ENCODE measurements at regions not wholly inside any gene's neighbourhood (a gene's known extent, or its start where the extent isn't known, plus 50 kb on each side); places are given as distances from the start of the nearest gene placed in this dataset.

DNA sequence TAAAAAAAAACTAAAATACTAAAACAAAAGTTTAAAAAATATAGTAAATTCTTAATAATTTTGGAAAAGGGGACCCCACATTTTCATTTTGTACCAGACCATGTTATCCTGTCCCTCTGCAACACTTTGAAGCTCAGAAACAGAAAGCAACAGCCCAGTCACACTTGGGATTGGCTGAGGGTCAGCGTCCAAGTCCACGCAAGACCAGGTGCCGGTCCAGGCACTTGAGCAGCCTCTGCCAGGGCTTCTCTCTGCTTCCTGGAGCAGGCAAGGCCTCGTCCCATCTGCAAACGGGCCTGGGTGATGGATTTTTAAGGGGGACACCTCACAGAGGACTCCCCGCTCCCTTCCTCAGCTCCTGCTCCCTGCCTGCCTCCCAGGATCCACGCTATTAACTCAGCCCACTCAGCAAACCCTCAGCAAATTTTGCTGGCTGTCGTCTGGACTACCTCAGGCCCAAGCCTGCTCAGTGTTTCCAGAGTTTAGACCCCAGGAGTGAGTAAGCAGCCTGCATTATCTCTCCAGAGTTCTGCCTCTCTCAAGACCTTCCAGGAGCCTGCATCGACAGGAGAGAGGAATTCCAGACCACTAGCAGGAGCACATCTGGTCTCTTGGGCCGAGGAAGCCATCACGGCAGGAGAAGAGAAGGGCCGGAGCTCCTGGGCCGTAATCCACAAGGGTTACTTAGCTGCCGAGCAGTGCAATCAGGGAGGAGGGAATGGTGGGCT, 67.4 kb upstream of the CALM2 start:
- Histone ChIP-seq H4K20me1 (replicated peaks; ENCODE audit: control insufficient read depth, insufficient read depth, low read length) (no peaks in the 10 kb centered on the region), H3K4me2 (ENCODE audit: insufficient read depth, low read length) (no peak overlapping the region), H3K9me1 (ENCODE audit: control insufficient read depth, insufficient read depth, low read length) (no peaks in the 10 kb centered on the region), H3K9ac (ENCODE audit: insufficient read depth in 1 of 2, low read depth in 2 of 2, low read length in 2 of 2) (peak overlapping the region in 1 of 2 experiments; percentile 76; a peak in 2 of 4 replicates), H3K27ac (ENCODE audit: extremely low read depth, low read depth, low read length) (no peak overlapping the region), H3K27me3 (ENCODE audit: control insufficient read depth in 2 of 2, insufficient read depth in 2 of 2, low read length in 2 of 2) (no peaks in the 10 kb centered on the region), H3K4me3 (no peak overlapping the region), H3K4me1 (replicated peaks in 1 of 2; ENCODE audit: control insufficient read depth in 2 of 2, insufficient read depth in 2 of 2, low read length in 2 of 2) (peaks cover 12 to 13% of the 10 kb centered on the region in 2 experiments; a peak in 4 of 5 replicates), H3K9me3 (replicated peaks; ENCODE audit: control insufficient read depth, insufficient read depth, low read depth, low read length) (no peaks in the 10 kb centered on the region), H3K36me3 (ENCODE audit: control insufficient read depth, insufficient read depth, low read length) (no peaks in the 10 kb centered on the region), H2AFZ (ENCODE audit: low read depth, low read length) (peak overlapping the region; percentile 14; the same call in 1 of the 2 replicates), H3K79me2 (ENCODE audit: control insufficient read depth, insufficient read depth, low read length) (no peaks in the 10 kb centered on the region)
- ATAC-seq, result peak; percentile 20; the same call in 1 of the 3 replicates
- WGBS (ENCODE audit: insufficient coverage, low coverage, missing lambda C conversion rate), result 44% methylated on average over 12 of the region's 14 CpGs
- POLR2A ChIA-PET, result no interaction called here
- no peak for DNase-seq (ENCODE audit: extremely low read depth in 1 of 4, low spot score in 3 of 4)
- BruUV-seq (replicated peaks), result no TSS peak
- no peak for FAIRE-seq
- TF ChIP-seq, protein P1, sequence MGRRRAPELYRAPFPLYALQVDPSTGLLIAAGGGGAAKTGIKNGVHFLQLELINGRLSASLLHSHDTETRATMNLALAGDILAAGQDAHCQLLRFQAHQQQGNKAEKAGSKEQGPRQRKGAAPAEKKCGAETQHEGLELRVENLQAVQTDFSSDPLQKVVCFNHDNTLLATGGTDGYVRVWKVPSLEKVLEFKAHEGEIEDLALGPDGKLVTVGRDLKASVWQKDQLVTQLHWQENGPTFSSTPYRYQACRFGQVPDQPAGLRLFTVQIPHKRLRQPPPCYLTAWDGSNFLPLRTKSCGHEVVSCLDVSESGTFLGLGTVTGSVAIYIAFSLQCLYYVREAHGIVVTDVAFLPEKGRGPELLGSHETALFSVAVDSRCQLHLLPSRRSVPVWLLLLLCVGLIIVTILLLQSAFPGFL (CRISPR knock-in tag; IDR thresholded peaks at IDR 0.05), result 0 out of 2 replicates have a peak, but pooled peaks have one; percentile 31
- no peak for TF ChIP-seq ZNF408 (CRISPR knock-in tag; IDR thresholded peaks at IDR 0.05; ENCODE audit: low read depth)
- CTCF ChIA-PET (ENCODE audit: low intra/inter-chr PET ratio), result no interaction called here
- in situ Hi-C loops (cut with MboI) (no loop called here), intact Hi-C loops (cut with micrococcal nuclease) (no loop called here)

DNA sequence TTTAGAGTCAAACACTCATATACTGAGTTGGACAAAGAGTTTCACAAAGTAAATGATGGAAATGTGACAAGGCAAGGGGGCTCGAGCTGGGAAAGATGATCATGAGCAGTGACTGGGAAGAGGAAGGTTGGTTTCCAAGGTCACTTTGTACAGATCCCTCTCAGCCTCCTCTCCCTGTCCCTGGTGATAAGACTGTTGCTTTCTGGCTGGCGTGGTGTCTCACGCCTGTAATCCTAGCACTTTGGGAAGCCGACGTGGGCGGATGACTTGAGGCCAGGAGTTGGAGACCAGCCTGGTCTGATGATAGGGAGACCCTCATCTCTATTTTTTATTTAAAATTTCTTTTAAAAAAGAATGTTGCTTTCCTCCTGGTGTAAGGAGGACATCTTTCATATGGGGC, 65.4 kb upstream of the CALM2 start:
- CTCF ChIA-PET (ENCODE audit: low intra/inter-chr PET ratio), result interaction anchor here (0.6 kb wide), 1 partner anchor 145 kb away, joined by 3 read pairs; no protein-coding TSS in a partner anchor
- POLR2A ChIA-PET, result no interaction called here
- Histone ChIP-seq H3K9ac (ENCODE audit: insufficient read depth in 1 of 2, low read depth in 2 of 2, low read length in 2 of 2) (no peak overlapping the region), H2AFZ (ENCODE audit: low read depth, low read length) (peak overlapping the region; percentile 66), H3K4me2 (ENCODE audit: insufficient read depth, low read length) (peak overlapping the region; percentile 22; the same call in 1 of the 2 replicates), H3K36me3 (ENCODE audit: control insufficient read depth, insufficient read depth, low read length) (no peaks in the 10 kb centered on the region), H3K4me3 (no peak overlapping the region), H4K20me1 (replicated peaks; ENCODE audit: control insufficient read depth, insufficient read depth, low read length) (no peaks in the 10 kb centered on the region), H3K4me1 (replicated peaks in 1 of 2; ENCODE audit: control insufficient read depth in 2 of 2, insufficient read depth in 2 of 2, low read length in 2 of 2) (peaks cover 19 to 32% of the 10 kb centered on the region in 2 experiments), H3K9me3 (replicated peaks; ENCODE audit: control insufficient read depth, insufficient read depth, low read depth, low read length) (no peaks in the 10 kb centered on the region), H3K27me3 (ENCODE audit: control insufficient read depth in 2 of 2, insufficient read depth in 2 of 2, low read length in 2 of 2) (no peaks in the 10 kb centered on the region), H3K27ac (ENCODE audit: extremely low read depth, low read depth, low read length) (no peak overlapping the region), H3K79me2 (ENCODE audit: control insufficient read depth, insufficient read depth, low read length) (no peaks in the 10 kb centered on the region), H3K9me1 (ENCODE audit: control insufficient read depth, insufficient read depth, low read length) (no peaks in the 10 kb centered on the region)
- ATAC-seq (peak; percentile 38; the same call in 1 of the 3 replicates), FAIRE-seq (peak; percentile 91), DNase-seq (ENCODE audit: extremely low read depth in 1 of 4, low spot score in 3 of 4) (peak; percentile 31 to 74 (median 34))
- intact Hi-C loops (cut with micrococcal nuclease), result no loop called here
- in situ Hi-C loops (cut with MboI), result no loop called here
- WGBS (ENCODE audit: insufficient coverage, low coverage, missing lambda C conversion rate), result 12% methylated on average over 6 of the region's 6 CpGs
- no TSS peak for BruUV-seq (replicated peaks)
- TF ChIP-seq RCOR1 (IDR thresholded peaks at IDR 0.05; ENCODE audit: borderline replicate concordance in 1 of 2, low read depth in 2 of 2, low read length in 2 of 2) (peak in 1 of 2 experiments; percentile 41; a peak in 1 of 4 replicates), CREM (IDR thresholded peaks at IDR 0.05; ENCODE audit: low read depth) (no peak), NR4A1 (CRISPR knock-in tag; IDR thresholded peaks at IDR 0.05) (no peak), NR4A1 (tag; IDR thresholded peaks at IDR 0.05) (no peak), JUND (IDR thresholded peaks at IDR 0.05; ENCODE audit: borderline replicate concordance, low read depth, low read length) (0 out of 2 replicates have a peak, but pooled peaks have one; percentile 14), JUND (tag; IDR thresholded peaks at IDR 0.05; ENCODE audit: borderline replicate concordance, low read depth, low read length) (no peak; the same call in 2 of the 3 replicates), TEAD1 (CRISPR knock-in tag; IDR thresholded peaks at IDR 0.05) (no peak), RFX1 (IDR thresholded peaks at IDR 0.05) (peak; percentile 10; the same call in 1 of the 2 replicates), DPF2 (IDR thresholded peaks at IDR 0.05) (0 out of 2 replicates have a peak, but pooled peaks have one; percentile 40), SMARCA4 (IDR thresholded peaks at IDR 0.05) (0 out of 2 replicates have a peak, but pooled peaks have one; percentile 24), ARID1B (IDR thresholded peaks at IDR 0.05) (peak; percentile 29), CC2D1A (IDR thresholded peaks at IDR 0.05) (no peak)
- TF ChIP-seq, protein P2, sequence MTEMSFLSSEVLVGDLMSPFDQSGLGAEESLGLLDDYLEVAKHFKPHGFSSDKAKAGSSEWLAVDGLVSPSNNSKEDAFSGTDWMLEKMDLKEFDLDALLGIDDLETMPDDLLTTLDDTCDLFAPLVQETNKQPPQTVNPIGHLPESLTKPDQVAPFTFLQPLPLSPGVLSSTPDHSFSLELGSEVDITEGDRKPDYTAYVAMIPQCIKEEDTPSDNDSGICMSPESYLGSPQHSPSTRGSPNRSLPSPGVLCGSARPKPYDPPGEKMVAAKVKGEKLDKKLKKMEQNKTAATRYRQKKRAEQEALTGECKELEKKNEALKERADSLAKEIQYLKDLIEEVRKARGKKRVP (CRISPR knock-in tag; IDR thresholded peaks at IDR 0.05), result no peak

All from K562 (cell line).